CD4-positive, alpha-beta memory T cell (primary cell): ENCODE measurements at regions not wholly inside any gene's neighbourhood (a gene's known extent, or its start where the extent isn't known, plus 50 kb on each side); places are given as distances from the start of the nearest gene placed in this dataset.

Experiments
- CTCF ChIA-PET: fragments of 350-600 bp; sonication (Branson Sonifier 250); formaldehyde crosslinking; loops from one replicate; lab custom pipeline; 2021; ENCODE audit warnings: inconsistent platforms; ENCODE audit not compliant: partially characterized antibody; lab: Charles Lee
- POLR2A ChIA-PET: fragments of 350-600 bp; sonication (Branson Sonifier 250); formaldehyde crosslinking; loops from one replicate; lab custom pipeline; 2021; ENCODE audit not compliant: partially characterized antibody; lab: Charles Lee
- DNase-seq, 5 donors: peaks; one replicate each; pipeline versions ENCODE4 v3.0.0 to v3.0.0-alpha.2; 2020 to 2022; ENCODE audit warnings: mixed read lengths in 1 of 5
- H3K27ac ChIP-seq: one replicate; pipeline ENCODE4 v1.7.0; 2013; ENCODE audit warnings: low read depth, low read length
- H3K27me3 ChIP-seq: 2 replicates; pipeline ENCODE4 v1.7.0; 2013; ENCODE audit warnings: mild to moderate bottlenecking, low read length, moderate library complexity; ENCODE audit not compliant: insufficient read depth
- H3K36me3 ChIP-seq: 2 replicates; pipeline ENCODE4 v1.7.0; 2013; ENCODE audit warnings: mild to moderate bottlenecking, low read length, moderate library complexity; ENCODE audit not compliant: insufficient read depth
- H3K4me1 ChIP-seq: 2 replicates; pipeline ENCODE4 v1.7.0; 2013; ENCODE audit warnings: mild to moderate bottlenecking, low read length, moderate library complexity; ENCODE audit not compliant: insufficient read depth
- H3K4me3 ChIP-seq, 2 donors: one replicate each; pipeline ENCODE4 v1.7.0; 2013; ENCODE audit warnings: low read length in 2 of 2, mild to moderate bottlenecking in 1 of 2
- H3K9me3 ChIP-seq, 2 donors: one replicate each; pipeline ENCODE4 v1.7.0; 2013; ENCODE audit warnings: low read length in 2 of 2, control low read depth in 1 of 2; ENCODE audit not compliant: control insufficient read depth in 1 of 2
- H3K27ac Mint-ChIP-seq, 7 donors: one replicate each; pipeline ENCODE4 v1.8.0; 2020 to 2021; ENCODE audit warnings: mixed read lengths in 7 of 7, mild to moderate bottlenecking in 6 of 7, inconsistent platforms in 3 of 7, moderate library complexity in 3 of 7
- H3K27me3 Mint-ChIP-seq, 2 donors: one replicate each; pipeline ENCODE4 v1.8.0; 2020 to 2021; ENCODE audit warnings: mixed read lengths in 2 of 2
- H3K36me3 Mint-ChIP-seq, 2 donors: one replicate each; pipeline ENCODE4 v1.8.0; 2020 to 2021; ENCODE audit warnings: mixed read lengths in 2 of 2, inconsistent platforms in 1 of 2, mild to moderate bottlenecking in 1 of 2
- H3K4me1 Mint-ChIP-seq, 4 donors: one replicate each; pipeline ENCODE4 v1.8.0; 2020 to 2021; ENCODE audit warnings: mixed read lengths in 4 of 4, mild to moderate bottlenecking in 1 of 4
- H3K4me3 Mint-ChIP-seq, 8 donors: one replicate each; pipeline ENCODE4 v1.8.0; 2020 to 2021; ENCODE audit warnings: mixed read lengths in 8 of 8, mild to moderate bottlenecking in 7 of 8, moderate library complexity in 6 of 8, inconsistent platforms in 3 of 8
- H3K9me3 Mint-ChIP-seq, 8 donors: one replicate each; pipeline ENCODE4 v1.8.0; 2020 to 2021; ENCODE audit warnings: mixed read lengths in 8 of 8, mild to moderate bottlenecking in 5 of 8, inconsistent platforms in 3 of 8, moderate library complexity in 1 of 8
- intact Hi-C: fragments of 100-400 bp; cut with micrococcal nuclease; formaldehyde crosslinking; loops from one replicate; pipeline ENCODE4 v1.15.1; 2023

DNA sequence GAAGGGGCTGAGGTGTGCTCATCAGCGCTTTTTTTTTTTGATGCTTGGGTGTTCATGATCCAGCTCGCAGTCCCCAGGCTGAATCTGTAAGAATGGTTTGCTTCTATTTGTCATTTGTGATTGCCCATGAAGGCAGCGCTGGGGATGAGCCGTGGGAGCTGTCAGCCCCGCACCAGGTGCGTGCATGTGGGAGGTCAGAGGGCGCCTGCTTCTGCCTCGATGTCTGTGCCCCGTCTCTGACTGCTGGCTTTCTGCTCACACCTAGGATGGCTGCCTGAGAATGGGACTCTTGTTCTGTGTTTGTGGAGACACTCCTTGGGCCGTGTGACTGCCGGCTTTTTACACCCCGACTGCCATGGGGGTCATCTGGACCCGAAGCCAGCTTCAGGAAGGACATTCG, 141.2 kb upstream of the RTL1 start:
- DNase-seq, result no peak
- Mint-ChIP-seq H3K4me3 (no peak overlapping the region), H3K27me3 (peaks cover 0 to 2% of the 10 kb centered on the region in 2 donors), H3K36me3 (no peaks in the 10 kb centered on the region), H3K4me1 (no peaks in the 10 kb centered on the region), H3K27ac (no peak overlapping the region), H3K9me3 (peaks cover 0 to 3% (median 0%) of the 10 kb centered on the region in 8 donors)
- CTCF ChIA-PET, result no interaction called here
- no peaks in the 10 kb centered on the region for H3K27me3 ChIP-seq
- intact Hi-C loops, result no loop called here
- H3K27ac ChIP-seq, result no peak overlapping the region
- H3K4me1 ChIP-seq, result no peaks in the 10 kb centered on the region
- H3K4me3 ChIP-seq, result no peak overlapping the region
- H3K9me3 ChIP-seq, result no peaks in the 10 kb centered on the region
- no peaks in the 10 kb centered on the region for H3K36me3 ChIP-seq
- POLR2A ChIA-PET, result no interaction called here

DNA sequence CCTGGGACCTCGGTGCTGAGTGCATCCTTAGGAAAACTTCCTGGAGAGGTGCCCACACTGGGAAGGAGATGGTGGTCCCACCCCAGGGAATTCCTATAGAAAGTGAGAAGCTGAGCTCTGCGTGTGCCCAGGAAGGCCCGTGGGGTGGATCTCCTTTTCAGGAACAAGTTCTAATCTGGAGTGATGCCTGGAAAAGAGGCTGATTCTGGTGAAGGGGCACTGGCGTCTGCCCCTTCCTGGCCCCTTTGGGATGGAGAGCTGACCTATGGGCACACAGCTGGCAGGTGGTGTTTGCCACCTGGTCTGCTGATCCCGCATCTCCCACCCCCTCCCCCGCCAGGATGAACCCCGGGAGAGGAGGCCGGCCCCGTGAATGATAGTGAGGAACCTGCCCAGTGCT, 142.0 kb upstream of the RTL1 start:
- Histone ChIP-seq H3K36me3 (no peaks in the 10 kb centered on the region), H3K4me1 (no peaks in the 10 kb centered on the region), H3K4me3 (no peak overlapping the region), H3K27ac (no peak overlapping the region), H3K9me3 (no peaks in the 10 kb centered on the region), H3K27me3 (no peaks in the 10 kb centered on the region)
- DNase-seq, result no peak
- peaks cover 0 to 3% (median 0%) of the 10 kb centered on the region in 8 donors for H3K9me3 Mint-ChIP-seq
- intact Hi-C loops, result no loop called here
- POLR2A ChIA-PET, result no interaction called here
- H3K4me3 Mint-ChIP-seq, result no peak overlapping the region
- CTCF ChIA-PET, result no interaction called here
- peaks cover 0 to 2% of the 10 kb centered on the region in 2 donors for H3K27me3 Mint-ChIP-seq
- H3K27ac Mint-ChIP-seq, result no peak overlapping the region
- no peaks in the 10 kb centered on the region for H3K36me3 Mint-ChIP-seq
- H3K4me1 Mint-ChIP-seq, result no peaks in the 10 kb centered on the region

DNA sequence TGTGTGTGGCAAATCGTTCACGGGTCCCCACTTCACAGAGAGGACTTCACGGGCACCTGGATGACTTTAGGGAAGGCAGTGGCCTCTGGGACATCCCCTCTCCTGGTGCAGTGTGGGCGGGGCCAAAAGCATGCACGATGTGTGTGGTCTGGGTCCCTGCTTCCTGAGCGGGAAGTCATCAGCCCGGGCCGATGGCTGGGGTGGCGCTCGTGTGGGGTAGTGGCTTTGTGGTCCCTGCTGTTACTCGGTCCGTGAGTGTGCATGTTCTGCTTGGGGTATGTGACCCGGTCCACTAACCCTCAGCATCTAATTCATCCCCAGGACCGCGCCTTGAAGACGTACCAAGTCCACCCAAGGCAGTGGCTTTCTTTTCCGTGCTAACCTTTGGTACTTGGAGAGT, 142.5 kb upstream of the RTL1 start:
- intact Hi-C loops, result no loop called here
- no peaks in the 10 kb centered on the region for H3K4me1 ChIP-seq
- Mint-ChIP-seq H3K36me3 (no peaks in the 10 kb centered on the region), H3K4me3 (no peak overlapping the region), H3K27ac (no peak overlapping the region), H3K4me1 (no peaks in the 10 kb centered on the region), H3K27me3 (peaks cover 0 to 2% of the 10 kb centered on the region in 2 donors), H3K9me3 (peaks cover 0 to 3% (median 0%) of the 10 kb centered on the region in 8 donors)
- ChIA-PET CTCF (no interaction called here), POLR2A (no interaction called here)
- no peak overlapping the region for H3K4me3 ChIP-seq
- H3K27me3 ChIP-seq, result no peaks in the 10 kb centered on the region
- no peaks in the 10 kb centered on the region for H3K9me3 ChIP-seq
- H3K27ac ChIP-seq, result no peak overlapping the region
- DNase-seq, result no peak
- no peaks in the 10 kb centered on the region for H3K36me3 ChIP-seq

DNA sequence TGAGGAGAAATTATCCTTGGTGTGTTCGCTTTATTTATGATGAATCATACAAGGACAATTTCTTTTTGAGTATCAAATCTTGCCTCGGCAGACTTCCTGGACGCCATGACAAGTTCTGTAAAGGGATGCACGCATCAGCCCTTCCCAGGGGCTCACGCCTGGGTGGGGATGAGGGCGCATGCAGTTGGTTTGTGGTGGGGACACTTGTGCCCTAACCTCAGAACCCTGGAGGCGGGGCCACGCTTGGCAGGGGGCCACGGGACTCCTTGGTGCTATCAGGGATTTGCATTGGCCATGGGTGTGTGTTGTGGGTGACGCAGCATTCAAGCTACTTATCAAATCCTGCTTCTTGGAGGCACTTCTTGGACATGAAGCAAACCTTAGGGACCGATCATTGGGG, 143.8 kb upstream of the RTL1 start:
- peaks cover 0 to 2% of the 10 kb centered on the region in 2 donors for H3K27me3 Mint-ChIP-seq
- no peak overlapping the region for H3K27ac ChIP-seq
- no peak for DNase-seq
- ChIA-PET POLR2A (no interaction called here), CTCF (no interaction called here)
- no peaks in the 10 kb centered on the region for H3K27me3 ChIP-seq
- H3K4me3 ChIP-seq, result no peak overlapping the region
- H3K9me3 Mint-ChIP-seq, result no peaks in the 10 kb centered on the region
- no peak overlapping the region for H3K27ac Mint-ChIP-seq
- intact Hi-C loops, result no loop called here
- H3K4me3 Mint-ChIP-seq, result no peak overlapping the region
- H3K36me3 Mint-ChIP-seq, result no peaks in the 10 kb centered on the region
- no peaks in the 10 kb centered on the region for H3K36me3 ChIP-seq
- no peaks in the 10 kb centered on the region for H3K9me3 ChIP-seq
- H3K4me1 Mint-ChIP-seq, result no peaks in the 10 kb centered on the region
- H3K4me1 ChIP-seq, result no peaks in the 10 kb centered on the region

DNA sequence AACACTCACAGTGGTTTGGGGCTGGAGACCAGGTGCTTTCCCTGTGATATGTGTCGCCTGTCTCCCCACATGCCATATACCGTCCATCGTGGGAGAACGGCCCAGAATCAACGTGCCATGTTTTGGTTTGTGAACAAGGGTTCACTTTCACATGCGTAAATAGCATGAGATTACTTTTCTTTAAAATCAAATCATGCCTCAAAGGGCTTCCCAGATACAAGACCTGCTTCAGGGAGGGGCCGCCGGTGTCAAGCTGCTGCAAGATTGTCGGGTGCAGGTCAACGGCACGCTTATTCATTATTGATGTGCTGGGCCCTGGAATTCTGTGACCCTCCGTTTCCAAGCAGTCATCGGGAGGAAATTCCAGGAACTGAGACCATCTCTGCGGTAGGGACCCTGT, 145.2 kb upstream of the RTL1 start:
- intact Hi-C loops, result no loop called here
- Mint-ChIP-seq H3K27me3 (peaks cover 2 to 4% of the 10 kb centered on the region in 2 donors), H3K9me3 (no peaks in the 10 kb centered on the region), H3K4me1 (no peaks in the 10 kb centered on the region), H3K27ac (no peak overlapping the region), H3K36me3 (no peaks in the 10 kb centered on the region), H3K4me3 (no peak overlapping the region)
- Histone ChIP-seq H3K9me3 (no peaks in the 10 kb centered on the region), H3K36me3 (no peaks in the 10 kb centered on the region), H3K27me3 (no peaks in the 10 kb centered on the region), H3K4me1 (no peaks in the 10 kb centered on the region), H3K27ac (no peak overlapping the region), H3K4me3 (no peak overlapping the region)
- DNase-seq, result no peak
- CTCF ChIA-PET, result no interaction called here
- POLR2A ChIA-PET, result no interaction called here

DNA sequence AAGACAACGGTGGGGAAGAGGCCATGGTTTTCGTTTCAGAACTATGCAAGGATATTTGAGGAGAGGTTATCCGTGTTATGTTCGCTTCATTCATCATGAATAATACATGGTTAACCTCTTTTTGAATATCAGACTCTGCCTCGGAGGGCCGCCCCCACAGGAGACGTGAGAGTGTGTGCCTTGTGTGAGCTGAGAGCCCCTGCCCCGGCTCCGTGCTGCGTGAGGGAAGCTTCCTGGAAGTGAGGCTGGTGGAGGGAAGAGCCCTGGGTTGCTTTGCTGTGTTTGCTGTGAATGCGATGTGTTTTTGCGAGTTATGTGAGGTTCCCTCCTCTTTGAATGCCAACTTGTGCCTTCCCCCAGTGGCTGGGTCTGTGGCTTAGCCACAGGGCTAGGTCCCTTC, 146.0 kb upstream of the RTL1 start:
- no peaks in the 10 kb centered on the region for H3K4me1 ChIP-seq
- H3K4me1 Mint-ChIP-seq, result no peaks in the 10 kb centered on the region
- no peak overlapping the region for H3K27ac Mint-ChIP-seq
- CTCF ChIA-PET, result no interaction called here
- no peak for DNase-seq
- no peak overlapping the region for H3K4me3 ChIP-seq
- H3K9me3 Mint-ChIP-seq, result no peaks in the 10 kb centered on the region
- no peak overlapping the region for H3K4me3 Mint-ChIP-seq
- POLR2A ChIA-PET, result no interaction called here
- H3K36me3 ChIP-seq, result no peaks in the 10 kb centered on the region
- H3K27ac ChIP-seq, result no peak overlapping the region
- H3K36me3 Mint-ChIP-seq, result no peaks in the 10 kb centered on the region
- H3K9me3 ChIP-seq, result no peaks in the 10 kb centered on the region
- H3K27me3 Mint-ChIP-seq, result peaks cover 2 to 4% of the 10 kb centered on the region in 2 donors
- intact Hi-C loops, result no loop called here
- no peaks in the 10 kb centered on the region for H3K27me3 ChIP-seq

DNA sequence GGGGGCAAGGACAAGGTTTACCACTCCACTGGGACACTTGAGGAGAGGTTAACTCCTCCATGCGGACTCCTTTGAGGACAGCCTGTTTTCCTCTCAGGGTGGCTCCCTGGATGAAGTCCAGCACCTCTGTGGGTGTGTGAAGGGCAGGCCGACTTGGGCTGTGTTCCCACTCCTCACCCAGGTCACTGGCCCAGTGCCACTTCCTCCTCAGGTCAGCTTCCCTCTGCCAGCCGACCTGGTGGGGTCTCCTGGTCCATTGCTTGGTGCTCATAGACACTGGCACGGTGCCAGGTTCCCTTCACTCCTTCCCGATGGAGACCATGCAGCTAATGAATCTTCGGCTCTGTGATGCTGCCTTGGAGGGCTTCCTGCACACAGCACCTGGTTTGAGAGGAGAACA, 146.4 kb upstream of the RTL1 start:
- Histone ChIP-seq H3K27ac (no peak overlapping the region), H3K4me3 (no peak overlapping the region), H3K9me3 (no peaks in the 10 kb centered on the region), H3K27me3 (no peaks in the 10 kb centered on the region), H3K36me3 (no peaks in the 10 kb centered on the region), H3K4me1 (no peaks in the 10 kb centered on the region)
- ChIA-PET CTCF (no interaction called here), POLR2A (no interaction called here)
- H3K27me3 Mint-ChIP-seq, result peaks cover 2 to 4% of the 10 kb centered on the region in 2 donors
- intact Hi-C loops, result no loop called here
- no peak overlapping the region for H3K27ac Mint-ChIP-seq
- no peak overlapping the region for H3K4me3 Mint-ChIP-seq
- no peaks in the 10 kb centered on the region for H3K9me3 Mint-ChIP-seq
- no peaks in the 10 kb centered on the region for H3K36me3 Mint-ChIP-seq
- no peaks in the 10 kb centered on the region for H3K4me1 Mint-ChIP-seq
- no peak for DNase-seq

DNA sequence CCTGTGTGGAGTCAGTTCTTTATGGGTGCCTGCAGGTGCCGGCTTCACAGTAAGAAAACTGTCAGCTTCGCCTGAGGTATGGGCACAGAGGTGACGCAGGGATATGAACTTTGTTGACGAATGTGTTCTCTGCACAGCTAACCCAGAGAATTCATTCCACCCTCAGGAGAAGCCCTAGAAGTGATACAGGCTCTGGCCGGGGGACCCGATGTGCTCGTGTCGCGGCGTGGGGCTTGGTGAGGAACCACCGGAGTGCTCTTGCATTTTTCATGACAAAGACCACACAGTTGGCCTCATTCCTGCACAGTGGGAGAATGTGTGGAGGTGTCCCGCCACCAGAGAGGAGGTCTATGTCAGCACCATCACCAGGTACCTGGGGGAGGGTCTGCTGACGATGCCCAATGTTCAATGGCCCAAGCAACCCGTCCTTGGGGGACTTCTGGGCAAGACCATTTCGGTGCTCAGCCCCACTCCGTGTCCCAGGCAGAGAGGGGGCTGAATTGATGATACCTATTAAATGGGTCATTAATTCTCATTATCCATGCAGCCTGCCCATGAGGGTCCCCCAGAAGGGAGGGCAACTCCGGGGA, 147.5 kb upstream of the RTL1 start:
- Mint-ChIP-seq H3K27ac (no peak overlapping the region), H3K4me1 (no peaks in the 10 kb centered on the region), H3K27me3 (peaks cover 2 to 4% of the 10 kb centered on the region in 2 donors), H3K9me3 (no peaks in the 10 kb centered on the region), H3K4me3 (no peak overlapping the region), H3K36me3 (no peaks in the 10 kb centered on the region)
- H3K27me3 ChIP-seq, result no peaks in the 10 kb centered on the region
- intact Hi-C loops, result no loop called here
- H3K27ac ChIP-seq, result no peak overlapping the region
- ChIA-PET CTCF (no interaction called here), POLR2A (no interaction called here)
- no peak for DNase-seq
- no peaks in the 10 kb centered on the region for H3K4me1 ChIP-seq
- no peaks in the 10 kb centered on the region for H3K9me3 ChIP-seq
- no peak overlapping the region for H3K4me3 ChIP-seq
- H3K36me3 ChIP-seq, result no peaks in the 10 kb centered on the region
